Stomach (tissue), 8 donors: ENCODE measurements at regions not wholly inside any gene's neighbourhood (a gene's known extent, or its start where the extent isn't known, plus 50 kb on each side); places are given as distances from the start of the nearest gene placed in this dataset.

Experiments used
- DNase-seq, 2 donors: peaks; one replicate each; pipeline versions ENCODE4 v3.0.0 to v3.0.0-alpha.2; 2013 to 2019
- H3K27ac ChIP-seq, 5 donors: fragments of 200-600 bp in 4 of 5; sonication (generic) in 4 of 5; one replicate each; pipeline ENCODE4 v1.5.1; 2013 to 2019; ENCODE audit warnings: mild to moderate bottlenecking in 1 of 5, moderate library complexity in 1 of 5
- H3K27me3 ChIP-seq, 3 donors: fragments of 200-600 bp; sonication (generic); one replicate each; pipeline ENCODE4 v1.5.1; 2017 to 2019; ENCODE audit warnings: mixed run types in 1 of 3
- H3K36me3 ChIP-seq, 4 donors: fragments of 200-600 bp; sonication (generic); 1 replicate in 3 of 4; 2 replicates in 1 of 4; pipeline ENCODE4 v1.5.1; 2016 to 2019
- H3K4me1 ChIP-seq, 4 donors: fragments of 200-600 bp; sonication (generic); one replicate each; pipeline ENCODE4 v1.5.1; 2016 to 2019
- H3K4me3 ChIP-seq, 4 donors: fragments of 200-600 bp; sonication (generic) in 3 of 4; one replicate each; pipeline ENCODE4 v1.5.1; 2016 to 2019; ENCODE audit warnings: mild to moderate bottlenecking in 1 of 4
- H3K9me3 ChIP-seq, 4 donors: fragments of 200-600 bp; sonication (generic); one replicate each; pipeline ENCODE4 v1.5.1; 2016 to 2019
- EP300 ChIP-seq: sonication (generic); formaldehyde crosslinking; IDR thresholded peaks from one replicate; pipeline ENCODE4 v1.6.1; 2017; ENCODE audit warnings: antibody characterized with exemption
- POLR2A ChIP-seq, 4 donors: fragments of 450-650 bp; IDR thresholded peaks; one replicate each; pipeline ENCODE4 v1.6.1; 2016; ENCODE audit warnings: antibody characterized with exemption in 4 of 4, control low read depth in 2 of 4, mild to moderate bottlenecking in 1 of 4, moderate library complexity in 1 of 4
- POLR2AphosphoS5 ChIP-seq, 3 donors: sonication (generic); formaldehyde crosslinking; IDR thresholded peaks; one replicate each; pipeline ENCODE4 v1.6.1; 2016; ENCODE audit warnings: antibody characterized with exemption in 3 of 3
- WGBS, 5 donors: extraction: QIAGEN DNeasy Blood & Tissue Kit in 3 of 5; methylation state at CpG; one replicate each; pipeline versions ENCODE4 v1.1.5 to v1.1.7; 2013 to 2018; 5-methylcytosine and 5-hydroxymethylcytosine counted together
- intact Hi-C: fragments of 100-400 bp; cut with DNase I; formaldehyde crosslinking; loops from one replicate; pipeline ENCODE4 v1.15.1; 2023; ENCODE audit warnings: low total_unique reads
- TF ChIP-seq, protein P1 (sequence below), 7 experiments: fragments of 450-650 bp in 4 of 7; fragments of 200-600 bp in 3 of 7; sonication (generic) in 3 of 7; IDR thresholded peaks; one replicate each; pipeline ENCODE4 v1.5.1; 2016 to 2019; ENCODE audit warnings: antibody characterized with exemption in 7 of 7, control low read depth in 2 of 7, mild to moderate bottlenecking in 1 of 7
- donor health status: healthy with polysubstance abuse.
- donor health status: Bipolar disorder and iron deficiency.
- donor health status: healthy.

DNA sequence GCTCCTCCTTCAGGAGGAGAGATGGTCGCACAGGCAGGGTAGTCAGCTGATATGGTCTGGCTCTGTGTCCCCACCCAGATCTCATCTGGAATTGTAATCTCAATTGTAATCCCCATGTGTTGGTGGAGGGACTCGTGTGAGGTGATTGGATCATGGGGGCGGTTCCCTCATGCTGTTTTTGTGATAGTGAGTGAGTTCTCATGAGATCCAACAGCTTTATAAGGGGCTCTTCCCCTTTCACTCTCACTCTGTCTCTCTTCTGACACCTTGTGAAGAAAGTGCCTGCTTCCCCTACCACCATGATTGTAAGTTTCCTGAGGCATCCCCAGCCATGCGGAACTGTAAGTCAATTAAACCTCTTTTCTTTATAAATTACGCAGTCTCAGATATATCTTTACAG, 218.9 kb upstream of the TMTC1 start:
- Histone ChIP-seq H3K27ac (no peak overlapping the region), H3K4me3 (no peak overlapping the region), H3K9me3 (no peaks in the 10 kb centered on the region), H3K36me3 (no peaks in the 10 kb centered on the region), H3K4me1 (no peaks in the 10 kb centered on the region), H3K27me3 (no peaks in the 10 kb centered on the region)
- TF ChIP-seq EP300 (no peak), POLR2A (IDR thresholded peaks at IDR 0.05) (no peak), POLR2AphosphoS5 (IDR thresholded peaks at IDR 0.05) (no peak)
- intact Hi-C loops = no loop called here
- DNase-seq = no peak
- WGBS, 5 donors = 77 to 91% (median 85%) methylated on average over 5 of the region's 5 CpGs

DNA sequence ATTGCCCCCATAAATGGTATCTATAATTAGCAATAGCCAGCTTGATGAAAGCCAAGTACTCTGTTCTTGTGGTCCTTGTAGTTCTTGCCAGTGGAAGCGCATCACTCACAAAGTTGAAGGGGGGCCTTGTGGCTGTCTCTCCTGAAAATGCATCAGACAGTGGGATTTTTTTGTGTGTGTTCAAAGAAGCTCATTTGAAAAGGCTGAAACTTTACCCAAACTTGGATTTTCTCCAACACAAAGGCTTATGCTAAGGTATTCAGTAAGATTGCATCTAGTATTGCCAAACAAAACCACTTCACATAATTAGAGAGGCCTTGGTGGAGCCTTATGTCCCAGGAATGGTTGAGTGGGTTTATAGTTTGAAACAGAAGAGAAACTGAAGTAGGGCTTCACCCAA, 216.7 kb upstream of the TMTC1 start:
- no peaks in the 10 kb centered on the region for H3K27me3 ChIP-seq
- no peak for DNase-seq
- intact Hi-C loops = no loop called here
- 92 to 95% (median 95%) methylated on average over 1 of the region's 1 CpG for WGBS, 5 donors
- H3K36me3 ChIP-seq = no peaks in the 10 kb centered on the region
- no peaks in the 10 kb centered on the region for H3K9me3 ChIP-seq
- TF ChIP-seq POLR2A (IDR thresholded peaks at IDR 0.05) (no peak), EP300 (no peak), POLR2AphosphoS5 (IDR thresholded peaks at IDR 0.05) (no peak)
- TF ChIP-seq, protein P1, sequence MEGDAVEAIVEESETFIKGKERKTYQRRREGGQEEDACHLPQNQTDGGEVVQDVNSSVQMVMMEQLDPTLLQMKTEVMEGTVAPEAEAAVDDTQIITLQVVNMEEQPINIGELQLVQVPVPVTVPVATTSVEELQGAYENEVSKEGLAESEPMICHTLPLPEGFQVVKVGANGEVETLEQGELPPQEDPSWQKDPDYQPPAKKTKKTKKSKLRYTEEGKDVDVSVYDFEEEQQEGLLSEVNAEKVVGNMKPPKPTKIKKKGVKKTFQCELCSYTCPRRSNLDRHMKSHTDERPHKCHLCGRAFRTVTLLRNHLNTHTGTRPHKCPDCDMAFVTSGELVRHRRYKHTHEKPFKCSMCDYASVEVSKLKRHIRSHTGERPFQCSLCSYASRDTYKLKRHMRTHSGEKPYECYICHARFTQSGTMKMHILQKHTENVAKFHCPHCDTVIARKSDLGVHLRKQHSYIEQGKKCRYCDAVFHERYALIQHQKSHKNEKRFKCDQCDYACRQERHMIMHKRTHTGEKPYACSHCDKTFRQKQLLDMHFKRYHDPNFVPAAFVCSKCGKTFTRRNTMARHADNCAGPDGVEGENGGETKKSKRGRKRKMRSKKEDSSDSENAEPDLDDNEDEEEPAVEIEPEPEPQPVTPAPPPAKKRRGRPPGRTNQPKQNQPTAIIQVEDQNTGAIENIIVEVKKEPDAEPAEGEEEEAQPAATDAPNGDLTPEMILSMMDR (IDR thresholded peaks at IDR 0.05) = no peak
- H3K4me1 ChIP-seq = no peaks in the 10 kb centered on the region
- H3K4me3 ChIP-seq = no peak overlapping the region
- no peak overlapping the region for H3K27ac ChIP-seq

DNA sequence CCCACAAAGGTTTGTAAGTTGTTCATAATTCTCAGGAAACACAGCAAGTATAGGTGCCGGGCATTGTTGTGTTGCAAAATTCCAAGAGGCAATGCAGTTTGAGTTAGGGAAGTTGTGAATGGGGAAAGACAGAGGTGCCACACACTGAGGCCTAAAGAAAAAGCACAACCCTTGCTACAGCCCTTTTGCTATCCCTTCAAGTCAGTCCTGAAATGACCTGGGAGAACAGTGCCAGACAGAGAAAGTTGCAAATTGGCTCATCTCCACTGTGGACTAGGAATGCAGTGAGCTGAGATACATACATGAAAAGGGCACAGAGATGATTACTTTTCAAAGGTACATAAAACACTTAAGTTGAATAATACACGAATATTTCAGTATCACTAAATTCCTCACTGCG, 213.3 kb upstream of the TMTC1 start:
- 86 to 91% (median 88%) methylated on average over 3 of the region's 3 CpGs for WGBS, 5 donors
- intact Hi-C loops = no loop called here
- no peak for DNase-seq
- H3K4me3 ChIP-seq = no peak overlapping the region
- H3K4me1 ChIP-seq = no peaks in the 10 kb centered on the region
- H3K9me3 ChIP-seq = no peaks in the 10 kb centered on the region
- H3K27me3 ChIP-seq = no peaks in the 10 kb centered on the region
- TF ChIP-seq POLR2AphosphoS5 (IDR thresholded peaks at IDR 0.05) (no peak), POLR2A (IDR thresholded peaks at IDR 0.05) (no peak), EP300 (no peak)
- TF ChIP-seq, protein P1 (IDR thresholded peaks at IDR 0.05) = no peak
- no peaks in the 10 kb centered on the region for H3K36me3 ChIP-seq
- H3K27ac ChIP-seq = no peak overlapping the region

DNA sequence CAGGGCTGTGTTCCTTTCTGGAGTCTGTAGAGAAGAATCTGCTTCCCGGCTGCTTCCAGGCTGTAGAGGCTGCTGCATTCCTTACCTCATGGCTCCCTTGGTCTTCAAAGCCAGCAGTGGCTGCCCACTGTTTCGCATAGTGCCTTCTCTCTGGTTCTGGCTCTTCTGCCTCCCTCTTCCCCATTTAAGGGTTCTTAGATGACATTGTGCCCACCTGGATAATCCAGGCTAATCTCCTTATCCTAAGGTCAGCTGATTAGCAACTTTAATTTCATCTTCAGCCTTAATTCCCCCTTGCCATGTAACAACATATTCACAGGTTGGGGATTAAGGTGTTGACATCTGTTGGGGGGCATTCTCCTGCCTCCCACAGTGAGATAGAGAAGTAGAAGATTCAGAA, 208.6 kb upstream of the TMTC1 start:
- Histone ChIP-seq H3K4me3 (no peak overlapping the region), H3K36me3 (no peaks in the 10 kb centered on the region), H3K27me3 (no peaks in the 10 kb centered on the region), H3K9me3 (no peaks in the 10 kb centered on the region), H3K27ac (no peak overlapping the region), H3K4me1 (no peaks in the 10 kb centered on the region)
- TF ChIP-seq POLR2A (IDR thresholded peaks at IDR 0.05) = no peak
- no peak for TF ChIP-seq POLR2AphosphoS5 (IDR thresholded peaks at IDR 0.05)
- TF ChIP-seq, protein P1 (IDR thresholded peaks at IDR 0.05) = no peak
- TF ChIP-seq EP300 = no peak
- no peak for DNase-seq
- intact Hi-C loops = no loop called here
- WGBS, 5 donors = 63 to 93% (median 85%) methylated on average over 2 of the region's 2 CpGs

DNA sequence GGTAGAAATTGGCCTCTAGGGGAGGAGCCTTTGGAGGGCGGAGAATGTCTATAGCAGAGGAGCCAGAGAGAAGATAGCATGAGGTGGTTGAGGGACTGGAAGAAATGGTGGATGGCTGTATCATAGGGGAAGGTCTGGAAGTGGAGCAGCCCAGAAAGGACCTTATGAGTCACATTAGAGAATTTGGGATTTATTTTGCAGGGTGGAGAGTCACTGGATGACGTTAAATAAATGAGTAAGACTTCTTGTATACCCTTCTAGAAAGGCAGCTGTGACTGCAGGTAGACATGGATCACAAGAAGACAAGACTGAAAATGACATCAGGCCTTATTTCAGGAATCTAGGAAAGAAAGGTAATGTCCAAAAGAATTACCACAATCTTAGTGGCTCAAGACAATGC, 208.2 kb upstream of the TMTC1 start:
- Histone ChIP-seq H3K36me3 (no peaks in the 10 kb centered on the region), H3K9me3 (no peaks in the 10 kb centered on the region), H3K27ac (no peak overlapping the region), H3K4me1 (no peaks in the 10 kb centered on the region), H3K27me3 (no peaks in the 10 kb centered on the region), H3K4me3 (no peak overlapping the region)
- WGBS, 5 donors = 73 to 88% (median 83%) methylated on average over 2 of the region's 2 CpGs
- intact Hi-C loops = no loop called here
- TF ChIP-seq EP300 = no peak
- TF ChIP-seq, protein P1 (IDR thresholded peaks at IDR 0.05) = no peak
- no peak for TF ChIP-seq POLR2AphosphoS5 (IDR thresholded peaks at IDR 0.05)
- no peak for TF ChIP-seq POLR2A (IDR thresholded peaks at IDR 0.05)
- DNase-seq = no peak
